Uterus (tissue), 3 donors: ENCODE measurements at regions not wholly inside any gene's neighbourhood (a gene's known extent, or its start where the extent isn't known, plus 50 kb on each side); places are given as distances from the start of the nearest gene placed in this dataset.

Experiments used
- DNase-seq, 2 donors: peaks; one replicate each; pipeline ENCODE4 v3.0.0-alpha.2; 2019 to 2020
- H3K27ac ChIP-seq, 2 donors: fragments of 200-600 bp; sonication (generic); 1 replicate in 1 of 2; 2 replicates in 1 of 2; pipeline ENCODE4 v1.5.1; 2016 to 2018
- H3K27me3 ChIP-seq, 2 donors: fragments of 200-600 bp; sonication (generic); one replicate each; pipeline ENCODE4 v1.5.1; 2018 to 2019; ENCODE audit warnings: control low read depth in 1 of 2
- H3K36me3 ChIP-seq, 2 donors: fragments of 200-600 bp; sonication (generic); one replicate each; pipeline ENCODE4 v1.5.1; 2019; ENCODE audit warnings: control low read depth in 1 of 2
- H3K4me1 ChIP-seq, 2 donors: fragments of 200-600 bp; sonication (generic); one replicate each; pipeline ENCODE4 v1.5.1; 2018 to 2019; ENCODE audit warnings: control low read depth in 1 of 2
- H3K4me3 ChIP-seq, 2 donors: fragments of 200-600 bp; sonication (generic); 1 replicate in 1 of 2; 2 replicates in 1 of 2; pipeline ENCODE4 v1.5.1; 2018 to 2019; ENCODE audit warnings: mild to moderate bottlenecking in 1 of 2
- H3K9me3 ChIP-seq, 2 donors: fragments of 200-600 bp; sonication (generic); one replicate each; pipeline ENCODE4 v1.5.1; 2019; ENCODE audit warnings: control low read depth in 1 of 2
- POLR2A ChIP-seq, 2 donors: fragments of 450-650 bp; IDR thresholded peaks; one replicate each; pipeline ENCODE4 v1.6.1; 2016; ENCODE audit warnings: antibody characterized with exemption in 2 of 2, mild to moderate bottlenecking in 1 of 2, moderate library complexity in 1 of 2
- intact Hi-C: fragments of 100-400 bp; cut with DNase I; formaldehyde crosslinking; loops from one replicate; pipeline ENCODE4 v1.15.1; 2023; ENCODE audit warnings: low total_unique reads
- TF ChIP-seq, protein P1 (sequence below), 4 experiments: fragments of 200-600 bp in 2 of 4; fragments of 450-650 bp in 2 of 4; sonication (generic) in 2 of 4; IDR thresholded peaks; one replicate each; pipeline ENCODE4 v1.5.1; 2016 to 2019; ENCODE audit warnings: antibody characterized with exemption in 4 of 4, mild to moderate bottlenecking in 2 of 4, moderate library complexity in 1 of 4
- donor health status: DM: yes; HTN: yes; CAD: no.

DNA sequence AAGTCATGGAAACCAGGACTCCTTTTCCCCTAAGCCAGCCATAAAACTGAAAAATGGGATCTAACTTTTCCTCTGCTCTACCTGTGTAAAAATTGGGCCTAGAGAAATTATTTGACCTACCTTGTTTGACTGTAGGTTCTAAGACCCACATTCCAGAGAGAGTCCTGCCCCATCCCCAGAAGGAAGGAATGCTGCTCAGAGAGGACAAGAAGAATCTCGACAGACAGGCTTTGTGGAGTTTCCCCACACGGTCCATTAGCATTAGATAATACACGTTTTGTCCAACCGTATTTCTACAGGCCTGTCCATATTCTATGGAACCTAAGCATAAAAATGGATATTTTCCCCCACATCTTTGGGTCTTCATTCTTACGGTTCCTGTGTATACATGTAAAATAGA lies 403.3 kb downstream of the METTL4 start:
- no peak overlapping the region for H3K27ac ChIP-seq
- intact Hi-C loops: no loop called here
- no peak for DNase-seq
- H3K36me3 ChIP-seq: no peaks in the 10 kb centered on the region
- H3K4me1 ChIP-seq: no peaks in the 10 kb centered on the region
- H3K27me3 ChIP-seq: no peaks in the 10 kb centered on the region
- TF ChIP-seq, protein P1, sequence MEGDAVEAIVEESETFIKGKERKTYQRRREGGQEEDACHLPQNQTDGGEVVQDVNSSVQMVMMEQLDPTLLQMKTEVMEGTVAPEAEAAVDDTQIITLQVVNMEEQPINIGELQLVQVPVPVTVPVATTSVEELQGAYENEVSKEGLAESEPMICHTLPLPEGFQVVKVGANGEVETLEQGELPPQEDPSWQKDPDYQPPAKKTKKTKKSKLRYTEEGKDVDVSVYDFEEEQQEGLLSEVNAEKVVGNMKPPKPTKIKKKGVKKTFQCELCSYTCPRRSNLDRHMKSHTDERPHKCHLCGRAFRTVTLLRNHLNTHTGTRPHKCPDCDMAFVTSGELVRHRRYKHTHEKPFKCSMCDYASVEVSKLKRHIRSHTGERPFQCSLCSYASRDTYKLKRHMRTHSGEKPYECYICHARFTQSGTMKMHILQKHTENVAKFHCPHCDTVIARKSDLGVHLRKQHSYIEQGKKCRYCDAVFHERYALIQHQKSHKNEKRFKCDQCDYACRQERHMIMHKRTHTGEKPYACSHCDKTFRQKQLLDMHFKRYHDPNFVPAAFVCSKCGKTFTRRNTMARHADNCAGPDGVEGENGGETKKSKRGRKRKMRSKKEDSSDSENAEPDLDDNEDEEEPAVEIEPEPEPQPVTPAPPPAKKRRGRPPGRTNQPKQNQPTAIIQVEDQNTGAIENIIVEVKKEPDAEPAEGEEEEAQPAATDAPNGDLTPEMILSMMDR (IDR thresholded peaks at IDR 0.05): no peak
- TF ChIP-seq POLR2A (IDR thresholded peaks at IDR 0.05): no peak
- no peak overlapping the region for H3K4me3 ChIP-seq
- H3K9me3 ChIP-seq: no peaks in the 10 kb centered on the region

DNA sequence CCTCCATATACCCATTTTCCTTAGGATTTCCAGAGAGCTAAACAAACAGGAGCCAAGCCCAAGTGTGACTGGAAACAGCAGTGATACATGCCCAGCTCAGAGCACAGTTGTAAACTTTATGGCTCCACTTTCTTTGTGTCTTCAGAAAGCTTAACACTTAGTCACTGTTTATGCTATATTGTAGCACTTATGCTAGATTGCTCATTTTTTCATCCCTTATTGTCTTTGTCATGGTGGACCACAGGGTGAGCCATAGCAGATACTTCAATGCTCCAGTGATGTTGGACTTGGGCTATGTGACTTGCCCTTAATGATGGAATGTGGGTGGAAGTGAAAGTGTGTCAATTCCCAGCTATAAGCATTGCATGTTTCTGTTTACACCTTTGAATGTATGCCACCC lies 401.6 kb downstream of the METTL4 start:
- no peaks in the 10 kb centered on the region for H3K36me3 ChIP-seq
- no peak for TF ChIP-seq POLR2A (IDR thresholded peaks at IDR 0.05)
- TF ChIP-seq, protein P1 (IDR thresholded peaks at IDR 0.05): no peak
- H3K9me3 ChIP-seq: no peaks in the 10 kb centered on the region
- intact Hi-C loops: no loop called here
- no peaks in the 10 kb centered on the region for H3K4me1 ChIP-seq
- H3K27me3 ChIP-seq: no peaks in the 10 kb centered on the region
- no peak for DNase-seq
- no peak overlapping the region for H3K27ac ChIP-seq
- H3K4me3 ChIP-seq: no peak overlapping the region

DNA sequence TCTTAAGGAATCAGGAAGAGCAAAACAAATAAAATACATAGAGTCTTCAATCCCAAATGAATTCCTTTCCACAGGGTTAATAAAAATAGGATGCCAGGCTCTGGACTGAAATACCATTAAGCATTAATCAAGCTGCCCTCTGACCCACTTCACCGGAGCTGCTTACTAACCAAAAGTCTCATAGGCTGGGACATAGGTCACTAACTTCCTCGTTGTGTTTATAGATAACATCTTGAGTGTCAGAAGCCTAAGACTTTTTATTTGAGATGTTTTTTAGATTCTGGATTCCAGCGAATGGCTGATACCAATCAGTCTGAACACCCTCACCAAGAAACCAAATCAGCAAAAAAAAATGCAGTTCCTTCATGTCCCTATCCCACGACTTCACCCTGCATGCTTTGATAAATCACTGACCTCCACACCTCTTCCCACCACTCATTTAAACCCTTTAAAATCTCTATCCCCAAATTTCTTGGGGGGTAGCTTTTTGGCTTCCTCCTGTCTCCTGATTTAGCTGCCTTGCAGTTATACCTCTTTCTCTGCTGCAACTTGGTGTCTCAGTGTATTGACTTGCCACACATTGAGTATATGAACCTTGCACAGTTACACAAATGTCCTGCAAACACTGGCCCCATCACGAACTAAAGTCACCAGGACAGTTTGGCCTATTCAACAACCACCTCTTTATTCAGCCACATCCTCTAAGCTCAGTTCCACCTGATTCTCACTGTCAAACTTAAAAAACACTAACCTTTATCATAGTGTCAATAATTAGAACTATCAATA lies 399.3 kb downstream of the METTL4 start:
- Histone ChIP-seq H3K4me1 (no peaks in the 10 kb centered on the region), H3K4me3 (no peak overlapping the region), H3K27me3 (no peaks in the 10 kb centered on the region), H3K27ac (no peak overlapping the region), H3K9me3 (no peaks in the 10 kb centered on the region), H3K36me3 (no peaks in the 10 kb centered on the region)
- TF ChIP-seq POLR2A (IDR thresholded peaks at IDR 0.05): no peak
- TF ChIP-seq, protein P1 (IDR thresholded peaks at IDR 0.05): no peak
- intact Hi-C loops: no loop called here
- no peak for DNase-seq

GRCh38 chr18:2172881-2173280 lies 398.4 kb downstream of the METTL4 start:
- DNase-seq: no peak
- no peaks in the 10 kb centered on the region for H3K9me3 ChIP-seq
- H3K4me1 ChIP-seq: no peaks in the 10 kb centered on the region
- H3K36me3 ChIP-seq: no peaks in the 10 kb centered on the region
- intact Hi-C loops: no loop called here
- H3K27me3 ChIP-seq: no peaks in the 10 kb centered on the region
- no peak overlapping the region for H3K4me3 ChIP-seq
- TF ChIP-seq, protein P1 (IDR thresholded peaks at IDR 0.05): no peak
- TF ChIP-seq POLR2A (IDR thresholded peaks at IDR 0.05): no peak
- H3K27ac ChIP-seq: no peak overlapping the region

DNA sequence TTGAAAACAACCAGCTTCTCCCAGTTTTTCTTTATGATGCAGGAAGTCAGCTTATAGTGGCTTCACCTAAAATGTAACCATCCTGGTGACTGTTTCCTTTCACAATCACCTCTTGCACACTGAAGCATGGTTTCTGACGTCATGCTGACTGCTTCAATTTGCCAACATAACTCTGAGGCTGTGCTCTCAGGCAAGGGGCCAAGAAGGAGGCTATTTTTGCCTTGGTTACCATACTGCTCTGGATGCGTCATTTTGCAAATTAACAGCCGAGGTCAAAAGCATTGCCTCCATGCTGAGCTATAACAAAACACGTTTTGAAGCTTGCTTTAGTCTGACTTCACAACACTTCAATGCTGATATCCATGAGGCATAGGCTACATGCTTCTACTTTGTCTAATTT lies 397.8 kb downstream of the METTL4 start:
- Histone ChIP-seq H3K27ac (no peak overlapping the region), H3K4me3 (no peak overlapping the region), H3K9me3 (no peaks in the 10 kb centered on the region), H3K36me3 (no peaks in the 10 kb centered on the region), H3K4me1 (no peaks in the 10 kb centered on the region), H3K27me3 (no peaks in the 10 kb centered on the region)
- intact Hi-C loops: no loop called here
- DNase-seq: no peak
- TF ChIP-seq POLR2A (IDR thresholded peaks at IDR 0.05): no peak
- TF ChIP-seq, protein P1 (IDR thresholded peaks at IDR 0.05): no peak
